ENCODE measurements at regions not wholly inside any gene's neighbourhood (a gene's known extent, or its start where the extent isn't known, plus 50 kb on each side); places are given as distances from the start of the nearest gene placed in this dataset.
"Not testable (repeated sequence)": the region's sequence is repeated elsewhere in the genome, so short reads cannot be mapped to it uniquely, and the experiment has no call there.

GRCh38 chr13:80552851-80553440 is 212.0 kb upstream of the SPRY2 start:
- no peak for DNase-seq

- DNase-seq, result no peak
These were observed 210.9 kb upstream of the SPRY2 start for GRCh38 chr13:80551650-80552497.

- no peak for DNase-seq
These were observed 210.1 kb upstream of the SPRY2 start for GRCh38 chr13:80550971-80551441.

GRCh38 chr13:80548915-80549314 is 208.0 kb upstream of the SPRY2 start:
- no peak for DNase-seq

- no peak for DNase-seq
These were observed 207.2 kb upstream of the SPRY2 start for GRCh38 chr13:80547885-80548825.

GRCh38 chr13:80547341-80547740 is 206.4 kb upstream of the SPRY2 start:
- no peak for DNase-seq

- no peak for DNase-seq
These were observed 192.2 kb upstream of the SPRY2 start for GRCh38 chr13:80533175-80533574.

- DNase-seq, result no peak
These were observed 190.0 kb upstream of the SPRY2 start for GRCh38 chr13:80530902-80531301.

GRCh38 chr13:80530191-80530590 is 189.3 kb upstream of the SPRY2 start:
- no peak for DNase-seq

GRCh38 chr13:80529734-80530133 is 188.8 kb upstream of the SPRY2 start:
- no peak for DNase-seq

GRCh38 chr13:80528733-80529132 is 187.8 kb upstream of the SPRY2 start:
- DNase-seq, result no peak

GRCh38 chr13:80527400-80527799 is 186.5 kb upstream of the SPRY2 start:
- no peak for DNase-seq

- no peak for DNase-seq
These were observed 183.7 kb upstream of the SPRY2 start for GRCh38 chr13:80524447-80525215.

GRCh38 chr13:80523134-80523533 is 182.2 kb upstream of the SPRY2 start:
- no peak for DNase-seq

GRCh38 chr13:80522463-80522862 is 181.5 kb upstream of the SPRY2 start:
- not testable (repeated sequence) for DNase-seq

- no peak for DNase-seq
These were observed 176.0 kb upstream of the SPRY2 start for GRCh38 chr13:80516818-80517348.

- no peak for DNase-seq
These were observed 174.4 kb upstream of the SPRY2 start for GRCh38 chr13:80515296-80515695.

- no peak for DNase-seq
These were observed 172.3 kb upstream of the SPRY2 start for GRCh38 chr13:80513196-80513595.

GRCh38 chr13:80510686-80511085 is 169.8 kb upstream of the SPRY2 start:
- no peak for DNase-seq

- no peak for DNase-seq
These were observed 168.3 kb upstream of the SPRY2 start for GRCh38 chr13:80509264-80509663.

GRCh38 chr13:80508031-80508430 is 167.1 kb upstream of the SPRY2 start:
- DNase-seq, result no peak

GRCh38 chr13:80504453-80504852 is 163.5 kb upstream of the SPRY2 start:
- no peak for DNase-seq
